H1 (cell line): ENCODE measurements at regions not wholly inside any gene's neighbourhood (a gene's known extent, or its start where the extent isn't known, plus 50 kb on each side); places are given as distances from the start of the nearest gene placed in this dataset.

ENCODE experiments used
- EP300 ChIP-seq, 2 experiments: IDR thresholded peaks; 1 replicate in 1 of 2; 2 replicates in 1 of 2; pipeline ENCODE4 v1.6.1; 2011 to 2012; ENCODE audit warnings: low read depth in 2 of 2, low read length in 2 of 2, mild to moderate bottlenecking in 2 of 2, borderline replicate concordance in 1 of 2, inconsistent platforms in 1 of 2, moderate library complexity in 1 of 2
- HDAC6 ChIP-seq: IDR thresholded peaks from one replicate; pipeline ENCODE4 v1.7.1; 2012; ENCODE audit warnings: low read depth, mild to moderate bottlenecking, inconsistent platforms, low read length, moderate library complexity
- MAFK ChIP-seq: IDR thresholded peaks from 2 replicates; pipeline ENCODE4 v1.6.1; 2012; ENCODE audit warnings: low read depth, mild to moderate bottlenecking, improper control_type of control experiment, low read length
- RAD21 ChIP-seq, 2 experiments: IDR thresholded peaks in 1 of 2; conservative IDR thresholded peaks in 1 of 2; 2 replicates each; pipeline ENCODE4 v1.6.1; 2011; ENCODE audit warnings: low read depth in 2 of 2, low read length in 2 of 2, improper control_type of control experiment in 1 of 2, inconsistent platforms in 1 of 2, mild to moderate bottlenecking in 1 of 2, moderate library complexity in 1 of 2
- SP4 ChIP-seq: IDR thresholded peaks from 2 replicates; pipeline ENCODE4 v1.6.1; 2012; ENCODE audit warnings: low read length, inconsistent platforms

GRCh38 chr19:28500982-28501630 lies 711.8 kb downstream of the UQCRFS1 start (continued):
- no peak for TF ChIP-seq EP300 (IDR thresholded peaks at IDR 0.05; ENCODE audit: borderline replicate concordance in 1 of 2, low read depth in 2 of 2, low read length in 2 of 2)
- no peak for TF ChIP-seq SP4
- no peak for TF ChIP-seq MAFK
- no peak for TF ChIP-seq HDAC6
- no peak for TF ChIP-seq RAD21 (IDR thresholded peaks at IDR 0.05 in 1 of 2, conservative IDR thresholded peaks at IDR 0.05 in 1 of 2; ENCODE audit: low read depth in 2 of 2, low read length in 2 of 2)
- TF ChIP-seq, all 59 proteins: peak for 0
